Esophagus muscularis mucosa (tissue), 4 donors: ENCODE measurements at regions not wholly inside any gene's neighbourhood (a gene's known extent, or its start where the extent isn't known, plus 50 kb on each side); places are given as distances from the start of the nearest gene placed in this dataset.

Experiments used
- DNase-seq: peaks from one replicate; pipeline ENCODE4 v3.0.0-alpha.2; 2017; ENCODE audit errors: extremely low spot score
- H3K27ac ChIP-seq, 4 donors: fragments of 200-600 bp; sonication (generic); replicated peaks in 1 of 4; 1 replicate in 3 of 4; 2 replicates in 1 of 4; pipeline ENCODE4 v1.5.1; 2016 to 2019; ENCODE audit warnings: mild to moderate bottlenecking in 1 of 4
- H3K27me3 ChIP-seq, 4 donors: fragments of 200-600 bp; sonication (generic); one replicate each; pipeline versions ENCODE4 v1.5.1 to v1.6.0; 2016 to 2019
- H3K36me3 ChIP-seq, 4 donors: fragments of 200-600 bp; sonication (generic); one replicate each; pipeline ENCODE4 v1.5.1; 2016 to 2019
- H3K4me1 ChIP-seq, 4 donors: fragments of 200-600 bp; sonication (generic); one replicate each; pipeline ENCODE4 v1.5.1; 2016 to 2019
- H3K4me3 ChIP-seq, 4 donors: fragments of 200-600 bp; sonication (generic); 1 replicate in 2 of 4; 2 replicates in 2 of 4; pipeline ENCODE4 v1.5.1; 2016 to 2019; ENCODE audit warnings: mild to moderate bottlenecking in 4 of 4, moderate library complexity in 1 of 4
- H3K9me3 ChIP-seq, 4 donors: fragments of 200-600 bp; sonication (generic); 1 replicate in 3 of 4; 2 replicates in 1 of 4; pipeline ENCODE4 v1.5.1; 2016 to 2019
- CTCF ChIP-seq, 3 experiments: fragments of 200-600 bp in 2 of 3; fragments of 450-650 bp in 1 of 3; sonication (generic) in 2 of 3; IDR thresholded peaks; one replicate each; pipeline ENCODE4 v1.5.1; 2017 to 2019; ENCODE audit warnings: antibody characterized with exemption in 3 of 3, mild to moderate bottlenecking in 2 of 3, moderate library complexity in 1 of 3
- EP300 ChIP-seq: sonication (generic); formaldehyde crosslinking; IDR thresholded peaks from one replicate; pipeline ENCODE4 v1.6.1; 2017; ENCODE audit warnings: antibody characterized with exemption
- POLR2A ChIP-seq: fragments of 450-650 bp; IDR thresholded peaks from one replicate; pipeline ENCODE4 v1.6.1; 2017; ENCODE audit warnings: antibody characterized with exemption, moderate library complexity, mild to moderate bottlenecking, low read depth
- POLR2AphosphoS5 ChIP-seq, 2 donors: sonication (generic); formaldehyde crosslinking; IDR thresholded peaks; one replicate each; pipeline ENCODE4 v1.6.1; 2017; ENCODE audit warnings: antibody characterized with exemption in 2 of 2
- WGBS: methylation state at CpG from one replicate; pipeline ENCODE4 v1.1.5; 2018; 5-methylcytosine and 5-hydroxymethylcytosine counted together
- intact Hi-C: fragments of 100-400 bp; cut with DNase I; formaldehyde crosslinking; loops from one replicate; pipeline ENCODE4 v1.15.1; 2023

GRCh38 chr2:80887841-80888378 is 583.4 kb upstream of the LRRTM1 start:
- Histone ChIP-seq H3K36me3 (no peaks in the 10 kb centered on the region), H3K4me1 (no peaks in the 10 kb centered on the region), H3K27ac (no peak overlapping the region), H3K9me3 (no peaks in the 10 kb centered on the region), H3K4me3 (no peak overlapping the region), H3K27me3 (no peaks in the 10 kb centered on the region)
- TF ChIP-seq CTCF (IDR thresholded peaks at IDR 0.05): no peak
- WGBS: 54% methylated on average over 2 of the region's 2 CpGs
- no peak for DNase-seq
- intact Hi-C loops: no loop called here

- Histone ChIP-seq H3K4me1 (no peaks in the 10 kb centered on the region), H3K9me3 (no peaks in the 10 kb centered on the region), H3K36me3 (no peaks in the 10 kb centered on the region), H3K27ac (no peak overlapping the region), H3K4me3 (no peak overlapping the region), H3K27me3 (no peaks in the 10 kb centered on the region)
- intact Hi-C loops: no loop called here
- no peak for TF ChIP-seq EP300
- no peak for TF ChIP-seq POLR2A
- TF ChIP-seq POLR2AphosphoS5 (IDR thresholded peaks at IDR 0.05): no peak
- no peak for TF ChIP-seq CTCF (IDR thresholded peaks at IDR 0.05)
- DNase-seq: no peak
- 76% methylated on average over 2 of the region's 2 CpGs for WGBS
Observed at GRCh38 chr2:80874374-80874773, 569.8 kb upstream of the LRRTM1 start.

GRCh38 chr2:80869858-80870438 is 565.4 kb upstream of the LRRTM1 start:
- no peak for DNase-seq
- H3K9me3 ChIP-seq: no peaks in the 10 kb centered on the region
- no peak overlapping the region for H3K4me3 ChIP-seq
- TF ChIP-seq POLR2A (no peak), POLR2AphosphoS5 (IDR thresholded peaks at IDR 0.05) (no peak), CTCF (IDR thresholded peaks at IDR 0.05) (no peak), EP300 (no peak)
- WGBS: 62% methylated on average over 7 of the region's 7 CpGs
- no peak overlapping the region for H3K27ac ChIP-seq
- no peaks in the 10 kb centered on the region for H3K27me3 ChIP-seq
- no peaks in the 10 kb centered on the region for H3K36me3 ChIP-seq
- no peaks in the 10 kb centered on the region for H3K4me1 ChIP-seq
- intact Hi-C loops: no loop called here

- no peaks in the 10 kb centered on the region for H3K36me3 ChIP-seq
- WGBS: 96% methylated on average over 4 of the region's 4 CpGs
- TF ChIP-seq EP300 (no peak), POLR2A (no peak), POLR2AphosphoS5 (IDR thresholded peaks at IDR 0.05) (no peak)
- intact Hi-C loops: no loop called here
- no peaks in the 10 kb centered on the region for H3K27me3 ChIP-seq
- no peaks in the 10 kb centered on the region for H3K9me3 ChIP-seq
- H3K4me1 ChIP-seq: no peaks in the 10 kb centered on the region
- DNase-seq: no peak
- H3K27ac ChIP-seq: no peak overlapping the region
- H3K4me3 ChIP-seq: no peak overlapping the region
Observed at GRCh38 chr2:80863147-80863714, 558.7 kb upstream of the LRRTM1 start.

- Histone ChIP-seq H3K36me3 (no peaks in the 10 kb centered on the region), H3K4me1 (no peaks in the 10 kb centered on the region), H3K9me3 (no peaks in the 10 kb centered on the region), H3K27ac (no peak overlapping the region), H3K4me3 (no peak overlapping the region), H3K27me3 (no peaks in the 10 kb centered on the region)
- intact Hi-C loops: no loop called here
- no peak for TF ChIP-seq POLR2AphosphoS5 (IDR thresholded peaks at IDR 0.05)
- TF ChIP-seq CTCF (IDR thresholded peaks at IDR 0.05): no peak
- no peak for TF ChIP-seq POLR2A
- no peak for TF ChIP-seq EP300
- WGBS: 16% methylated on average over 1 of the region's 1 CpG
- DNase-seq: no peak
Observed at GRCh38 chr2:80858965-80859364, 554.4 kb upstream of the LRRTM1 start.
